HG03571 (cell line): ENCODE measurements at regions not wholly inside any gene's neighbourhood (a gene's known extent, or its start where the extent isn't known, plus 50 kb on each side); places are given as distances from the start of the nearest gene placed in this dataset.
"Not testable (repeated sequence)": the region's sequence is repeated elsewhere in the genome, so short reads cannot be mapped to it uniquely, and the experiment has no call there.

Source experiments
- ATAC-seq: cut with Tn5 transposase; IDR thresholded peaks from one replicate; pipeline ENCODE4 v1.9.1; 2021; ENCODE audit not compliant: unreplicated experiment

DNA sequence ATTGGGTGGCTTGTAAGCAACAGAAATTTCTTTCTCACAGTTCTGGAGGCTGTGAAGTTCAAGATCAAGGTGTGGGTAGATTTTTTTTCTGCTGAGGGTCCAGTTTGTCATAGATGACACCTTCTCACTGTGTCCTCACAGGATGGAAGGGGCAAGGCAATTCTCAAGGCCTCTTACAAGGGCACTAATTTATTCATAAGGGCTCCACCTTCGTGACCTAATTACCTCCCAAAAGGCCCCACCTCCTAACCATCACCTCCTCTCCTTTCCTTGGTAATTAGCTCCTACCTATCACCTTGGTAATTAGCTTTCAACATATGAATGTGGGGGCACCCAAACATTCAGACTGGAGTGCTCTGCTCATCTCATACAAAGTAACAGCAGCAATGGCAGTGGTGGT, 92.3 kb upstream of the CD44 start:
- no peak for ATAC-seq

DNA sequence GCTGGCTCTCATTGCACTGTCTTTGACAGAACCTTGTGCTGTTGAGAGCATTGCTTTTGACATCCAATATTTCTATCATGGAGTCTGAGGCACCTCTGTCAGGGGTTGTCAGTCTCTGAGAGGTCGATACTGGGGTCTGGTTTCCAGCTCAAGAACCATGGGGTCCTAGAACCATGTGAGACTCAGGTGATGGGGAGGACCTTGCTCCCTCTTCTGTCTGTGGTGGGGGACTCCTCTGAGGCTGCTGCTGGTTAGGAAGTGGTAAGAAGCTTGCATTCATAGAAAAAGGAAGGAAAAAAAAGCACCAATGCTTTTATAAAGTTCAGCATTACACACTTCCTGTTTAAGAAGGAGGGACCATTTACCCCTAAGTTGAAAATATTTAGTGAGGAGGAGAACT, 91.8 kb upstream of the CD44 start:
- no peak for ATAC-seq

DNA sequence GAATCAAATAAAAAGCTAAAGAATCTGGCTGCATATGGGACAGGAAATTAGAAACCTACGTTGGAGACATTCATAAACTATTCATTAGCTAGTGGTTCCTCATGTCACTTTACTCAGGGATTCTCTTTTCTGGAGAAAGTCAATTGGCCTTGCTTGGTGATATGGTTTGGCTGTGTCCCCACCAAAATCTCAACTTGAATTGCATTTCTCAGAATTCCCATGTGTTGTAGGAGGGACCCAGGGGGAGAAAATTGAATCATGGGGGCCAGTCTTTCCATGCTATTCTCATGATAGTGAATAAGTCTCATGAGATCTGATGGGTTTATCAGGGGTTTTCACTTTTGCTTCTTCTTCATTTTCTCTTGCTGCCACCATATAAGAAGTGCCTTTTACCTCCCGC, 91.2 kb upstream of the CD44 start:
- no peak for ATAC-seq

DNA sequence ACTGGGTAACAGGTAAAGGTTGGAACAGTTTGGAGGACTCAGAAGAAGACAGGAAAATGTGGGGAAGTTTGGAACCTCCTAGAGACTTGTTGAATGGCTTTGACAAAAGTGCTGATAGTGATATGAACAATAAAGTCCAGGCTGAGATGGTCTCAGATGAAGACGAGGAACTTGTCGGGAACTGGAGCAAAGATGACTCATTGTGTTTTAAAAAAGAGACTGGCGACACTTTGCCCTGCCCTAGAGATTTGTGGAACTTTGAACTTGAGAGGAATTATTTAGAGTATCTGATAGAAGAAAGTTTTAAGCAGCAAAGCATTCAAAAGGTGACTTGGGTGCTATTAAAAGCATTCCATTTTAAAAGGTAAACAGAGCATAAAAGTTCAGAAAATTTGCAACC, 90.6 kb upstream of the CD44 start:
- ATAC-seq: not testable (repeated sequence)

DNA sequence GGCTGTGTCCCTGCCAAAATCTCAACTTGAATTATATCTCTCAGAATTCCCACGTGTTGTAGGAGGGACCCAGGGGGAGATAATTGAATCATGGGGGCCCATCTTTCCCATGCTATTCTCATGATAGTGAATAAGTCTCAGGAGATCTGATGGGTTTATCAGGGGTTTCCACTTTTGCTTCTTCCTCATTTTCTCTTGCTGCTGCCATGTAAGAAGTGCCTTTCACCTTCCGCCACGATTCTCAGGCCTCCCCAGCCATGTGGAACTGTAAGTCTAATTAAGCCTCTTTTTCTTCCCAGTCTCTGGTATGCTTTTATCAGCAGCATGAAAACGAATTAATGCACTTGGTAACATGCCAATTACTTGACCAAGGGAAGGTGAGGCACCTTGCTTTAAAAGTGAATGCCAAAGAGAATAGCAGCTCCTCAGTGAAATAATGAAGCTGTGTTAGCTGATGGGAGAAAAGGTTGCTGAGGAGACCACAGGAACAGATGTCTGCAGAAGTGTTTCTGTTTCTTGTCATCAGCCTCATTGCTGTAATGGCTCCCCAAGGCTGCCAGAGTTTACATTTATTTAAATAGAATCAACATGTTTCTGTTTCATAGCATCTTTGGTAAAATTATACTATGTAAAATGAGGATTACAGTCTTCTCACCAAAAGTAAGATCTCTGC, 89.0 kb upstream of the CD44 start:
- ATAC-seq: no peak

DNA sequence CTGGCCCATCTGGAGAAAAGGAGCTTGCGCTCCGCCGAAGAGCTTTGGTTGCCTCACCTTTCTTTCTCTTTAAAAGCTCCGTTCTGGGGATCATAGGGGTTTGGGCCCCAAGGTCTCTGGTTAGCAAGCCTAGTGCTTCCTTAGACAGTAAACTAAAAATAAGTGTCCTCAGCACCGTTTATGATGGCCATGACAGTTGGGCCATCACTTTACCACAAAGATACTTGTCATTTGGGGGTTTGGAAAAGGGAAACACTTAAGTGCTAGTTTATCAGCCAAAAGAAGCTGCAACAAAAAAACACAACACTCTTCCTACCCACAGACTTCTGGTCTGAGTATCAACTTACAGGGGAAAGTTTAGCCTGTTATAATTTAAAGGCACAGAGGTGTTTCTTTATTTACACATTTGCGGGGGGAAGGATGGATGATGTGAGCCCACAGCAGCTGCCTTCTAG, 88.4 kb upstream of the CD44 start:
- ATAC-seq: no peak

DNA sequence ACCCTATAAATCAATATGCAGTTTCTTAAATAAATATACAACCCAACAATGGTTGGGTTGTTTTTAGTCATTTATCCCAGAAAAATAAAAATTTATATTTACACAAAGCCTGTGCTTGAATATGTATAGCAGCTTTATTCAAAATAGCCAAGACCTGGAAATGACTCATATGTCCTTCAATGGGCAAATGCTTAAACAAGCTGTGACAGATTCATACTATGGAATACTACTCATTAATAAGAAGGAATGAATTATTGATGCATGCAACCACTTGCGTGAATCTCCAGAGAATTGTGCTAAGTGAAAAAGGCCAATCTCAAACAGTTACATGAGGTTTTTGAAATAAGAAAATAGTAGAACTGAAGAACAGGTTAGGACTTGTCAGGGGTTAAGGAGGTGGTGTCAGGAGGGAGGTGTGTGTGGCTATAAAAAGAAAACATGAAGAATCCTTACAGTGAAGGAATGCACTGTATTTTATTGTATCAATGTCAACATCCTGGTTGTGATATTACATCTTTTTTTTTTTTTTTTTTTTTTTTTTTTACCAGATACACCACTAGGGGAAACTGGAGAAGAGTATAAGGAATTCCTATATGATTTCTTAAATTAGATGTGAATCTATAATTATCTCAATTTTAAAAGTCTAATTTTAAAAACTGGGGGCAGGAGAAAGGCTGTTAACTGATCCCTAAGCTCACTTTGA, 82.4 kb upstream of the CD44 start:
- no peak for ATAC-seq

DNA sequence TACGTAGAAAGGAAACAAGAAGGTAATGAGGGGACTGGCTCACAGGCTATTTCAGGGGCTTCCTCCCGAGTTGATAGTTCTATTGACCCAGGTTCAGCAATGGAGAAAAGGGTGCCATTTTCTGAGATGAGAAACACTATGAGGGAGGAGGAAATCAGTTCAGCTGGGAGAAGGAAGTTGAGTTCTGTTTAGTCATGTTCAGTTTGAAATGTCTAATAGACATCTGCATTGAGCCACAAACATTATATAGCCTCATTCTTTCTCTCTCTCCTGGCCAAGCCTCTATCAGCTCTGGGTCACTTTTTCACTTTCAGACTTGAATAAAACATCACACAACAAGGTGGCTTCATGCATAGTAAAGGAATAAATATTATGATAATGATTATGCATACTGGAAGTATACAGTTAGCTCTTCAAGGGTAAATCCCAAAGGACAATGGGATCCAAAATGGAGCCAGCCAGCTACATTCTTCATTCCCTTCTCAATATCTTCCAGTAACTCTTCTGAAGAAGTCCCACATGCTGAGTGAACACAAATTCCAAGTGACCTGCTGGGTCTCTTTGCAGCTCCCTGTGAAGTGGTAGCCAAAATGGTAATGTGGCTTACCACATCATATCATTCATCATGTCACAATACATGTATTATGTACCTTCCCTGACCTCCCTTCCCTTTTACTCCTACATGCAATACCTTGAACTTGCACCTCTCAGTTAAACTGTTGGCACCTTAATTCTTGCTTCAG, 80.9 kb upstream of the CD44 start:
- ATAC-seq: no peak

DNA sequence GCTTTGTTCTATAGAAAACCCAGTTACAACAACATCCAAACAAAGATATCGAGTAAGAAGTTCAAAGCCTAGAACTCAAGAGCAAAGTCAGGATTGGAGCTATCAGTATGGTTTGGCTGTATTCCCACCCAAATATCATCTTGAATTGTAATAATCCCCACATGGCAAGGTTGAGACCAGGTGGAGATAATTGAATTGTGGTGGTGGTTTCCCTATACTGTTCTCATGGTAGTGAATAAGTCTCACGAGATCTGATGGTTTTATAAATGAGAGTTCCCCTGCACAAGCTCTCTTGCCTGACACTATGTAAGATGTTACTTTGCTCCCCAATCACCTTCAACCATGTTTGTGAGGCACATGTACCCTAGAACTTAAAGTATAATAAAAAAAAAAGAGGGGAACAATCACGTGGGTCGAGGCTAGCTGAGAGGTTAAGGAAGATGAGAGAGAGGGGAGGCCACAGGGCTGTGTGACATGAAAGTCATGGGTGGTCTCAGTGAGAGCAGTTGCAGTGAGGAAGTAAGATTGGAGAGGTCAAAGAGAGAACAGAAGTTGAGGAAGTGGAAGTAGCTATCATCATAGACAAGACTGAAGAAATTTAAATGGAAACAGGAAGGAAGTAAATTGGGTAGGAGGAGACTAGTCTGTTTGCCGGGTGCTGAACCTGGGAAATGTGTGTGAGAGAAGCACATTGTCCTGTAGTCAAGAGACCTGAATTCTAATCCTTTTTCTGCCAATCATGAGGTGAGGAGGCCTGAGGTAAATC, 80.1 kb upstream of the CD44 start:
- ATAC-seq: no peak

DNA sequence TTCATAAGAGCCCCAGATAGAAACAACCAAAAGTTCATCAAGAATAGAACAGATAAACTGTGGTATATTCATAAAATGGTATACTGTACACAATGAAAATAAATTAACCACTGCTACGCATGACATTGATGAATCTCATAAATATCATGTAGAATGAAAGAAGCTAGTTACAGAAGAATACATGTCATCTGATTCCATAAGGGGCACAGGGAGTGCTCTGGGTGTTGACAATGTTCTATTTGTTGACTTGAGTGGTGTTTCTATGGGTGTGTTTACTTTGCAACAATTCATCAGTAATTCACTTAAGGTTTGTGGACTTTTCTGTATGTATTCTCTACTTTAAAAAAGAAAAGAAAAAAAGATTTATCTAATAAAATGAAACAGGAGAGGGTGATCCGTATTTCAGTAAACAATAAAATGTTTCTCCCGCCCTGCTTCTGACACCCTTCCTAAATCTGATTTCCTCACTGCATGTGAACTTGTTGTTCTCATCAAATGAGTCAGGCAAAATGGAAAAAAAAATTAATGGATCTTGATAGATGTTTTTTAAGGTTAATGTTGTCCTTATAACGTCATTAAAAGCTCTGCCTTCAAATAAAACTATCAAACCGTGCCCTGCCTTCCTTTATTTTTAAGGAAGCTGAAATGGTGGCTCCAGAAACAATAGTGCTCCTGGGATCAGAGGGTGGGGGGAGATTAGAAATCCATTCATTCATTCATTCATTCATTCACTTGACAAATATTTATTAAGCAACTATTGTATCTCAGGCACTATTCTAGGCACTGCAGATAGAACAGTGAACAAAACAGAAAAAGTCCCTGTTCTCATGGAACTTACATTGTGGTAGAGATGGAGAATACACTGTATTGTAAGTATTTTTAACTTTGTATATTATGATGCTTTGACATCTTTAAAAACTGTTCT, 77.2 kb upstream of the CD44 start:
- ATAC-seq: no peak

DNA sequence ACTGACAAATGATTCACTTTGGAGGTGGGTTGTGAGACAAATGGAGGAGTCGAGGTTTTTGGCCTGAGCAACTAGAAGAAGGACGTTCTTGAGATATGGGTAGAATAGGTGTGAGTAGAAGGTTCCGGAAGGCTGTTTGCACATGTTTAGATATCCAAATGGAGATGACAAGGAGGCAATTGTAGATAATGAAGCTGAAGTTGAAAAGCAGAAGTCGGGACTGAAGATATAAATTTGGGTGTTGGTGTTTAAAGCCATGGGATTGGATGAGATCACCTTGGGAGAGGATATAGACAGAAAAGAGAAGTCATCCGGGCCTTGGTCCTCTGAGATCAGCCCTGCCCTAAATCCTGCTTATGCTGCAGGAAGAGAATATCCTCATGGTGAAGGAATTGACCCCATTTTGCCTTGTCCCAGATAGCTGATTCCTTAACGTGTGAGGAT, 75.5 kb upstream of the CD44 start:
- no peak for ATAC-seq

DNA sequence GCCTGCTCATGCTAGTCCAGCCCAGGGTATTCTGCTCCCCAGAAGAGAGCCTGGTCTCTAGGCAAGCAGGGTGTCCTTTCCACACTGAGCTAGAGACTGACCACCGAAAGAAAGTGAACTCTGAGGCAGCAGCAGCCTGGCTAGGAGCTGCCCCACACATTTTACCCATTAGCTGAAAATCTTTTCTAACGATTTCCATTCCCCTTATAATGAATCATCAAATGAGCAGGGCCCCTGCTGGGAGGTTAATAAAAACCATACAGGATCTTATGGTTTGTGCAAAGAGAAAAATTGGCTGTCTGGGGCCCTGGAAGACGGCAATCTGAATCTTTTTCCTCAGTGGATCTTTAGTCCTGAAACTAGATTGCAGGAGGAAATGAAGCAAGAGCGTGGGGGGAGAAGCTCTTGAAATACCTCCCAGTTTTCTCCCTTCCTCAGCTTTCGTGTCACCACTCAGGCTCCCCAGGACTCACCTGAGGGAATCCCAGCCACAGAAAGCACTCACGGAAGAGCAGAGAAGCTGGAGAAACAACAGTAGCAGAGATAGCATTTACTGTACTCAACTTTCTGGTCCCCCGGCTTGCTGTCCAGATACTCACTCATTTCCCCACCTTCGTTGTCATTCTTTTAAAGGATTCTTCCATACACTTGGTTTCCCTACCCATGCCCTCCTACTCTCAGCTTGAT, 74.7 kb upstream of the CD44 start:
- no peak for ATAC-seq

DNA sequence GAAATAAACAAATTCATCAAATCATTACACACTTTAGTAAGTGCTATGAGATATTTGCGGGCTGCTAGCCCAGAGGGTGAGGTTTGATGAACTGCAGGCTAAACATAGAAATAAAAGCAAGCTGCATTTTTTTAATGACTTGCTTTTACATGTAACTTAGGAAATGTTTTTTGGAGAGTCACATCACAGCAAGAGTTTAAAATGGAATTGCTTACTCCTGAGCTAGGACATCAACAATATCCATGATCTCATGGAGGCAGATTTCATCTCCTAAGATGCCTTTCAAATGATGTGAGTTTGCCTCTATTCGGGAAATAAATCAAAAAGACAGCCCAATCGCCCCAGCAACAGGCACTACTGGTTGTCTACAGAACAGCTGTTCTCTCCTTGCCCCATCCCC, 73.4 kb upstream of the CD44 start:
- ATAC-seq: no peak

DNA sequence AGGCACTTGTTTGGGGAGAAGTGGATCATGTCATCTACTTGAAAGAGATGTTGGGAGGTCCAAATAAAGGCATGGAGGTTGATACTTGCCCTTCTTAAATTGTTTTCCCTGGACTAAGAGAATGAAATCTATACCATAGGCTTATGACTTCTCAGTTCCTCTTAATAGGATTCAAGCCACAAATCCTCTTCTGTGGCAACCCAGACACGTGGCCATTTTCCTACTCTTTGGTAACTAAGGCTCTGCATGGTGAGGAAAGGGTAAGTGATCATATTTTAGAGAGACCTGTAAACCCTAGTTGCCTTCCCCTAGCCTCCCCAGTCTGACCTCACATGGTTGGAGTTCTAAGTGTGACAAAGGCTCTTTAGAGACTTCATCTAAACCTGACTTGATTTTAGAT, 72.9 kb upstream of the CD44 start:
- ATAC-seq: no peak

DNA sequence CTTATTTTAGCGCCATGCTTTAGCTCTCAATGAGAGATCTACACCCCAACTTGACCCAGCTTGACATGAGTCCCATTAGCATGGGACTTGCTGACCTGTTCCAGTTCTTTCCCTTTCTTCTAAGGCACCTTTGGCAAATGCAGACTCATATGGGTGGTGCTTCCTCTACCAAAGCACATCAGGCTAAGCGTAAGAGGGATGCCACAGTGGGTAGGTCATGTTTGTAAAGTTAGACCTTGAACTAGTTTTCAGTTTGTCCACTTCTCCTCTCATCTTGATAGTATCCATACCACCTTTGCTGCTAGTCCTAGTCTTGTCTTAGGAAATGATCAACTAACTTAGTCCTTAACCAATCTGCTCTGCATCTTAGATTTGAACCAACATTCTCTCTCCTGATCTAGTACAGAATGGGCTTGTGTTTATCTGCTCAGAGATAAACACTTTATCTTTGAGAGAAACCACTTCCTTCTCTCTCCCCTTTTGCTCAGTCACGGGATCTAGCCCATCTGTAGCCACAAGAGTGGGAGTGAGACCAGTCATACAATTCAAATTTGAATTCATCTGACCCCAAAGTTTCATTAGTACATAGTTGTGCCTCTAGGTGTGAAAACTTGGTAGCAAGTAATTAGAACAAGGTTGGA, 72.1 kb upstream of the CD44 start:
- ATAC-seq: peak; percentile 78

DNA sequence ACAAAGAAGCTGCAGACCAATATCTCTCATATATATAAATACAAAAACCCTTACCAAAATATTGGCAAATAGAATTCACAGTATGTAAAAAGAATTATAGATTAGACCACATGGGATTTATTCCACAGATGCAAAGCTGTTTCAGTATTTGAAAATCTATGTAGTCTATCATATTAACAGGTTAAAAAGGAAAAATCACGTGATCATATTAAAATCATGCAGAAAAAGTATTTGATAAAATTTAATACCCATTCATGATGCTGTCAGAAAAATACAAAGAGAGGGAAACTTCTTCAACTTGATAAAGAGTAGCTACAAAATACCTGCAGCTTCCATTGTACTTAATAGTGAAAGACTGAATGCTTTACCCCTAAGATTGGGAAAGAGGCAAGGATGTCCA, 67.2 kb upstream of the CD44 start:
- ATAC-seq: no peak

DNA sequence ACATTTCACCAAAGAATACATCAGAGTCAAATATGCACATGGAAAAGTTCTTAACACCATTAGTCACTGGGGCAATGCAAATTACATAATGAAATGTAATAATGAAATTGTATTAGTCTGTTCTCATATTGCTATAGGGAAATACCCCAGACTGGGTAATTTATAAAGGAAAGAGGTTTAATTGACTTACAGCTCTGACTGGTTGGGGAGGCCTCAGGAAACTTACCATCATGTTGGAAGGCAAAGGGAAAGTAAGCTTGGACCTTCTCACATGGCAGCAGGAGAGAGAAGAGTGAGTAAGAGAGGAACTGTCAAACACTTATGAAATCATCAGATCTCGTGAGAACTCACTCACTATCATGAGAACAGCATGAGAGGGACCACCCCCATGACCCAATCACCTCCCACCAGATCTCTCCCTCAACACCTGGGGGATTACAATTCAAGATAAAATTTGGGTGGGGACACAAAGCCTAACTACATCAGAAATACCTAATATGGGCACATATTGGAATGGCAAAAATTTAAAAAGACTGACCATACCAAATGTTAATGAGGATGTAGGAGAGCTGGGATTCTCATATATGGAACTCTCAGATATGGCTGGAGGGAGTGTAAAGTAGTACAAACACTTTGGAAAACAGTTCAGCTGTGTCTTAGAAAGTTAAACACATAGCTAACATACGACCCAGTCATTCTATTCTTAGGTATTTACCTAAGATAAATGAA, 65.1 kb upstream of the CD44 start:
- ATAC-seq: no peak
